Epidermal melanocyte (primary cell): ENCODE measurements at regions not wholly inside any gene's neighbourhood (a gene's known extent, or its start where the extent isn't known, plus 50 kb on each side); places are given as distances from the start of the nearest gene placed in this dataset.
A peak's percentile ranks its signal among the peaks of the same experiment; 100 is the strongest.

Source experiments
- DNase-seq: peaks from one replicate; pipeline ENCODE4 v3.0.0; 2011; ENCODE audit warnings: low spot score; ENCODE audit not compliant: insufficient read length

DNA sequence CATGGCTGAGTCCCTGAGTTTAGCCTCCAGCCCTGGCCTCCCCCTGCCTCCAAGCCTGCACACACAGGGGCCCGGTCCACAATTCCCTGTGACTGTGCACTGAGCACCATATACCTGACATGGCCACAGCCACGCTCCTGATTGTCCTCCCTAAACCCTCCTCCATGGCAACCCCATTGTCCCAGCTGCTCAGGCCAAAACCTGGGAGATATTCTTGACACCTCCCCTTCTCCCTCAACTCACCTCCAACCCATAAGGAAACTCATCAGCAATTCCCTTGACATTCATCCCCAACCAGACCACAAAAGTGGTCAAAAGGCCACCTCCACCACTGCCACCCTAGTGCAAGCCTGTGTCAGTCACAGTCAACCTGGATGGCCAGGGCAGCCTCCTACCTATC, 107.5 kb upstream of the MVB12B start:
- DNase-seq, result no peak

DNA sequence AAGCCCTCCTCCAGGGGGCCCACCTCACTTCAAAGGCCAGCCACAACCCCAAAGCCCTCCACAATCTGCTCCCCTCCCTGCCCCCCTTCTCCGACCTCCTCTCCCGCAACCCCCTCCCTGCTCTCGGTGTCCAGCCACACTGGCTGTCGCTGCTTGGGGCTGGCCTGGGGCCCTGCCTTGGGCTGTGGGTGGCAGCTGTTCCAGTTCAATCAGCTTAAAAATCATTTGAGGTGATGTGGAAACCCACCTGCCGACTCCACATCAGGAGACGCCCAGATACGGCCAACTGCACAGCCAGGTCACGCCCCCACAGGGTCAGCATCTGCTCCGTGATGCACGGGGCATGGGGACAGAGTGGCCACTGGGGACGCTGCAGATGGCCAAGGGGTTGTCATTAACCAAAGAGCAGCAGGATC, 107.0 kb upstream of the MVB12B start:
- no peak for DNase-seq

DNA sequence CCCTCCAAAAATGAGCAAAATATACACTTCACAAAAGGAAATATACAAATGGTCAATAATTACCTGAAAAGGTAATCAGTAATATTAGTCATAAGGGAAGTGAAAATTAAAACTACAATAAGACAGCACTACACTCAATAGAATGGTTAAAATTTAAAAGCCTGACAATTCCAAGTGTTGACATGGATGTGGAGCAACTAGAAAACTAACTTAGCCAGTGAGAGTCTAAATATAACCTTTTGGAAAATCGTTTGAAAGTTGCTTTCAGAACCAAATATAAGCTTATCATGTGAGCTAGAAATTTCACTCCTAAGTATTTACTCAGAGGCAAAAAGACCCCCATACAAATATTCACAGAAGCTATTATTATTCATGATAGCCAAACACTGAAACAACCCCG, 105.1 kb upstream of the MVB12B start:
- DNase-seq, result no peak

DNA sequence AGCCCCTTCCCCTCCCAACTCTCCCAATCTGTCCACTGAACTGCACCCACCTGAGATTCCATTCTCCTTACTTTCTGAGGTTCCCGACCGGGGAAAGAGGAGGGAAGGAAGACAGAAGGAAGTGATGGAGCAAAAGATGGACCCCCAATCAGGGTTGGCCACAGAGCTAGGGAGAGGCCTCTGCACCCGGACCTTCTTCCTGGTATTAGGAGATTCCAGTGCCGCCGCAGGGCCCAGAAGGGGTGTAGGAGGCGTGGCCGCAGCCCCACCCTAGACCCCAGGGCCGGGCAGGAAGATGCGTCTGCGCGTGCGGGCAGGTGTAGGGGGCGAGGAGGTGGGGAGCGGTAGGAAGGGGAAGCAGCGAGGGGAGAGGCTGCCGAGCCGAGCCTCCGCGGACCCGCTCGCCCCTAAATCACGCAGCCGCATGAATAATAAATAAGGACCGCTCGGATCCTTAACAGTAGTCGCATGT, 104.2 kb upstream of the MVB12B start:
- no peak for DNase-seq

DNA sequence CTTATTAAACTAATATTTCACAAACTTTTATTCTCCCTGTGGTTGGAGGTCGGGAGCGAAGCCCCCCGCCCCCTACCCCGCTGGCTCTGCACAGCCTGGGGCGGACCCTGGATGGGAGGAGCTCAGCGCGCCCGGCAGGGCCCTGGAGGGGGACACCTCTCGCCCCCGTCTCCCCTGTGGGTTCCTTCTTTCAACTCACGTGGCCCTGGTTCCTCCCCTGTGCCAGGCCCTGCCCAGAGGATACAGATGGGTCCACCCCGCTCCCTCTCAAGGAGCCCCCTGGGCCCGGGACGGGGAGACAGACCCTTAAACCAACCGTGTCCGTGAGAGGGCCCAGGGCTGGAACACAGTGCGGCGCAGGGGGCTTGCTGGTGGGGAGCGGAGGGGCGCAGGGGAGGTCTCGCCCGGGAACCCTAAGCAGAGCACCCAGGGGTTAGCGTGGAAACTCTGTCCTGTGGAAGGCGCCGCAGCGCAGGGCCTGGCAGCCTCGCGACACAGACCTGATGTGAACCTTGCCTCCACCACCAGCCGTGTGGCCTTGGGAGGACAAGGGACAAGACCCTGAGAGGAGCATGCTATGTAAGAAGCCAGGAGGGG, 103.7 kb upstream of the MVB12B start:
- no peak for DNase-seq

DNA sequence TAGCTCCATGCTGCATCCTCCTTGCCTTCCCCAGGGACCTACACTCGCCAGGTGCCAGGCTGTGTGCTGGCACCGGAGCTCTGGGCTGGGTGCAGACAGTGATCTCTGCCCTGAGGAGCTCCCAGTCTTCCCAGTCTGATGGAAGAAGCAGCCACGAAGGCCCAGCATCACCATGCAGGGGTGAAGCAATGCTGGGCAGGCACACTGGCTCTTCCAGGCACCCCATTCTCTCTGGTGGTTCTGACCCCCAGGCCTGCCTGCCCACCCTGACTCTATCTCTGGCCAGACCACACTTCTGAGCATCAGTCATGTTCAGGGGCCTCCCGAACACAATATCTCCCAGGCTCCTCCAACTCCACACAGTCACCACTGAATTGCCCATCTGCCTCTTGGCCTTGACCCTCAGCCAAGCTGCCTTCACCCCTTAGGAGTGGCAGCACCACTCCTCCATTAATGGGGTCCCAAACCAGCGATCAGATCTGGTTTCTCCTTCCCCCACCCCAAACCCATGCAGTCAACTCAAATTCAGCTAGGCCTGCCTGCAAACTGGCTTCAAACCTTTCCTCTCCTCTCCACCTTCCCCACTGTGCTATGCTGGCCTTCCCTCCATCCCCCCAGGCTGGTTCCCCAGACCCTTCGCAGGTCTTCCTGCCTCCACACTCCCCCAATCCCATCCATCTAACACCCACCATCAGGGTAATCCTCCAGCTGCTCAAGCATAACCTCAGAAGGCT, 102.7 kb upstream of the MVB12B start:
- no peak for DNase-seq

DNA sequence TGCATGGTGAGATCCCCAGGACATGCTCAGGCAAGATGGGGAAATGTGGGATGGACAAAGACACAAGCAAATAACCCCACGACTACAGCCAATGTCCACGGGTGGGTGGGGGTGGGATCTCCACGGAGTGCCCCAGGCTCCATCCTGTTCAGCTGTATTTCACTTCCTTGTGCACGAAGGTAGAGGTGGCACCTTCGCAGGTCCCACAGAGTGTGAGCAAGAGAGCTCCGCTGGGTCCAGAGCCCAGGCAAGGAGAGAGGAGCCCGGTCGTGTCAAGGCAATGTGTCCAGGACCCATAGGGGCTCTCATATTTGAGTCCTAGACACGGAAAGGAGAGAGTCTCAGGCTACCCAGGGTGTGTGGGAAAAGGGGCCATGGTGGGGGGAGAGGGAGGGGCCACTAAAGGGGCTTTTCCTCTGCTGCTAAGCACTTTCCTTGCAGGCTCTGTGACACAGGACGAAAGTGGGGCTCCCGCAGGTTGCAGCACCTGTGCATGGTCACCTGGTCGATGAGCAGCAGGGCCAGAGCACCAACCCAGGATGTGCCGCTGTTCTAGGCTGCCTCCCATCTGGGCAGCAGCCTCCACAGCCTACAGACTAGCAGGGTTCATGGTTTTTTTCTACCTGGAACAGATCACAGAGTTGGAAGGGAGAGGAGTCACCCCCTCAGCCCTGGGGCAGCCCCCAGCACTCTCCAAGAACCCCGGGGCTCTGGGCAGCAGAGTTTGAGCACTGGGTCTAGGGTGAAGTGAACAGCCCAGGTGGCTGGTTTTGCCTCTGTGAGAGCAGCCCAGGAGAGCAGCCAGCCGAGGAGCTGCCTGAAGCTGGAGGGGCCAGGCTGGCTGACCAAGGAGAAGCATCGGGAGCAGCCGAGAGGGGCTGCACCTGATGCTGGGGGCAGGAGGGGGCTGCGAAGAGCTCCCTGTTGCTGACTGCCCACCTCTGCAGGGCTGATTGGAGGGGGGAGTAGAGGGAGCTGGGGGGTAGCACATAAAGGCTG, 100.7 kb upstream of the MVB12B start:
- DNase-seq, result no peak

DNA sequence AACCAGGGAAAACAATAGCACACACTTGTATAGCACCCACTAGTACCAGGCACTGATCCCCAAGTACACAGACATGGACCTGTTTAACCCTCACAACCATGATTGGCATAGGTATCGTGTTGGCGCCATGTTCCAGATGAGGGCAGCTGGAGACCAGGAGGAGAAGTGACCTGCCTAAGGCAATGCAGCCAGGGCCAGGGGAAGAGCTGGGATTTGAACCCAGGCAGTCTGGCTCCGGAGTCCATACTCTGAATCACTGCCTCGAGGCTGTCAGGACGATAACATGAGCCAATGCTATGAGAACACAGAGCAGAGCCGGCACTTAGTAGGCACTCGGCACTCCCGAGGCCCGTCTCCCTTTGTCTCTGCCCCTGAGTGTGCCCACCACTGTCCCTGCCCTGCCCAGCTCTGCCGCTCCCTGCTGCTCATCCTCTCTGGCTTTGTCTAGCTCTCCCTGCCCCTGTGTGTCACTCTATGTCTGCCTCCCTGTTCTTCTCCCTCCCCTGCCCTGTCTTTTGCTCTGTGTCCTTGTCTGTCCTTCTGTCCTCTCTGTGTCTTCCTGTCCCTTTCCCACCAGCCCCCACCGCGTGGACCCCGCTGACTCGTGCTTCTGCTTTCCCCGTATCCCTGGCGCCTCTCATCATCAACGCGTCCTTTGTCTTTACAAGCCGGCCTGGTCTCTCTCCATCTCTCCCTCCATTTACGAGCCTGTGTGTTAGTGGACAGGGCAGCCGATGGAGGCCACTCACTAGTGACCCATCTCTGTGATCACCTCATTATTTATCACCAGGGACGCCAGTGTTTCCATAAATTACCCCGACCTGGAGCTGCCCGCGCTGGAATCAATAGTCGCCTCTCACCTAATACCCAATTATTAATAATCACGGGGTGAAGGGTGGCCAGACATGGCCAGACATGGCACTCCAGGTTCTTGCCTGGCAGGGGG, 99.4 kb upstream of the MVB12B start:
- no peak for DNase-seq

DNA sequence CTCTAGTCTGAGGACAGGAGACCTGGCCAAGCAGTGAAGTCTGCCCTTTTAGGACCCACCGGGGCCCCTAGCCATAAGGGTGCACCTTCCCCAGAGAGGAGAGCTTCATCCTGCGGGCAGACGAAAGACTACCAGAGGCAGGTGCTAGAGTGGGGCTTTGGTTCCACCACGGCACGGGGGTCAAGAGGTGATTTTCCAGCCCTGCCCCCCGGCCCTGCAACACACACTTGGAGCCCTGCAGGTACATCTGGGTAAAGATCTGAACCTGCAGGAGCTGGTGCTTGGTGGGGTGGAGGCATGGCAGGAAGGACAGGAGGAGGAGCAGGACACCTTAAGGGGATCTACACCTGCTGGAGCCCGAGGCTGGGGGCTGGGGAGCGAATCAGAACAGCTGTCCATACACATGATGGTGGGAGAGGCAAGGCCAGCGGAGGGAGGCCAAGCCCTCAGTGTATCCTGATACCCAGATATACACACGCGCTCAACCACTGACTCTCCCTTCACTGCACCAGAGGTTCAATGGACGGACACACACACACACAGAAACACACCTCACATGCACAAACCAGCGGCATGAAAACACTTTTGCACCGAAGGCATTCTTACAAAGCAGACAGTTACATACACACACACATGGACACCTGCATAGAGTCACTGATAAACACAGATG, 98.4 kb upstream of the MVB12B start:
- DNase-seq, result no peak

DNA sequence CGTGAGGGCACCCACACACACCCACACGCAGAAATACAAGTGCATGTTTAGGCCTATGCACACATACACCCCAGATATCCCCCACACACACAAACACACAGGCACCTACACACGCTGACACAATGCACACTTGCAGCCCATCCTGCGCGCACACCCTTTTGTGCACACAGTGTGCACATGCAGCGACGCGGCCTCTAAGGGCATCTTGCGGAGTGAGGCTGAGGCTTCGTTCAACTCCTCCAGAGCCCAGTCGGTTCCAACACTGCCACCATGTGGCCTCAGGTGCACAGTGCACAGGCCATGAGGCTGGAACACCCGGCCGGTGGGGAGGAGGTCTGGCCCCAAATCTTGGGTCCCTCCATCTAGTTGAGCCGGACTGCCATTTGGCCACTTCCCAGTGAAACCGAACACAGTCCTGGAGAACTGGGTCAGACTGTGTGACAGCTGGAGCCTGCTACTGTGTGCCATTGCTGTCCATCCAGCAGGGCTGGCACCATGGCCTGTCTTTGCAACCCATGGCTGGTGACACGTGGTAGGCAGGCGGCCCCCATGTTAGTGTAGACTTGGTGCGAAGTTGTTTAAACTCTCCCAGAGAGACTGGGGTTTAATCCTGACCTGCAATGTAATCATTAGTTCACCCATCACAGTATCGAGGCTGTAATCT, 97.7 kb upstream of the MVB12B start:
- DNase-seq, result peak; percentile 79

DNA sequence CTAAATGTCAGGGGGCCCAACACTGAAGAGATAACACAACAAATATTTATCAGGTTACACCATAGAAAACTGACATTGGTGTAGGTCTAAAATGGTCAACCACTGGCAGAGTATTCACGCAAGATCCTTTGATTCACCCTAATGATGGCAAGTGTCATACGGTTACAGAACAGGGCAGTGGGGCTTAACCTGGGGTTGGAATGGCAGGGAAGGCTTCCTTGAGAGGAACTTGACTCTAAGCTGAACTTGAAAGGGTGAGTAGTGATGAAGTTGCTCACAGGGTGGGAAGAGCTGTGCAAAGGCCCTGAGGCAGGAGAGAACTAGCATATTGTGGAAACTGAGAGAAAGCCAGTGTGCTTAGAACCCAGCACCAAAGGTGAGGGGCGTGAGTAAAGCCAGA, 97.1 kb upstream of the MVB12B start:
- no peak for DNase-seq

DNA sequence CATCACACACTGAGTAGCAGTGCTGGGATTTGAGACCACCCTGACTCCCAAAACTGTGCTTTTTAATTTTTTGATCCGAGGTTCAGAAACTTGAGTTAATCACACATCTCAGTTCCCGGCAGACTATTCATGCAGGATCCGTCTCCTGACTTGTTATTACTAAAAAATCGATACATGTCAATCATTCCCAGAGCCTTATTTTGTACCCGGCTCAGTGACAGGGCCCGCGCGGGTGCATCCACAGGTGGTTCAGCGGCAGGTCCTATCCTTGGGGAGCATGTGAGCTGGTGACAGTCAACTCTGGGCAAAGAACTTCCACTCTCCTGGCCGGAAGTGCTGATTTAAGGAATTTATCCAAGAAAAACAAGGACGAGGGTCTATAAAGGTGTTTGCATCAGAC, 95.9 kb upstream of the MVB12B start:
- DNase-seq, result no peak

DNA sequence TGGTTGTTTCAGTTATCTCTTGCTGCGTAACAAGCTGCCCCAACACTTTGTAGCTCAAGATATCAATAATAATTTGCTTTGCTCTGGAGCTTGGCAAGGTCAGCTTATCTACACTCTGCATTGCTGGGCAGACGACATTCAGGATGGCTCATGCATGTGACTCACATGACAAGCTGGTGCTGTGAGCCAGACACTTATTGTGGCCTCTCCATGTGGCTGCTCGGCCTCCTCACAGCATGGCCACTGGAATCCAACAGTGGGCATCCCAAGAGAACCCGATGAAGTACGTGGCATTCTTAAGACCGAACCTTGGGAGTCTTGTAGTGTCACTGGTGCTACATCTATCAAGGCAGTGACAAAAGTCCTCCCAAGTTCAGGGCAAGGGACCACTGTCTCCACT, 94.2 kb upstream of the MVB12B start:
- DNase-seq, result no peak

DNA sequence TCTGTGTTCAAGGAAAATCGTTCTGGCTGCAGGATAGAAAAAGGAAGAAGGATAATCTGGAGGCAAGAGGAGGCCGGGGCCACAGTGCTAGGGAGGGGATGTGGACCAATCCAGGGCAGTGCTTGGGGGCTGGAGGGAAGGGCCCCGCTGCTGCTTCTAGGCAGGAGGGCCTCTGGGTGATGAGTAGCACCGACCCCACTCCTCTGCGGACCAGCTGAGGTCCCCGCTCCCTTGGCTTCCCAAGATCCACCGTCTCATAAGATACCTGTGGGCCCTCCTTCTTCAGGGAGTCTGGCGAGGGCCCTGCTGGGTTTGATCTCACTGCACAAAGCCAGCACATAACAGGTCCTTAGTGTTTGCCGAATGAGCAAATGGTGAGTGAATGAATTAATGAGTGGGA, 93.5 kb upstream of the MVB12B start:
- DNase-seq, result no peak

DNA sequence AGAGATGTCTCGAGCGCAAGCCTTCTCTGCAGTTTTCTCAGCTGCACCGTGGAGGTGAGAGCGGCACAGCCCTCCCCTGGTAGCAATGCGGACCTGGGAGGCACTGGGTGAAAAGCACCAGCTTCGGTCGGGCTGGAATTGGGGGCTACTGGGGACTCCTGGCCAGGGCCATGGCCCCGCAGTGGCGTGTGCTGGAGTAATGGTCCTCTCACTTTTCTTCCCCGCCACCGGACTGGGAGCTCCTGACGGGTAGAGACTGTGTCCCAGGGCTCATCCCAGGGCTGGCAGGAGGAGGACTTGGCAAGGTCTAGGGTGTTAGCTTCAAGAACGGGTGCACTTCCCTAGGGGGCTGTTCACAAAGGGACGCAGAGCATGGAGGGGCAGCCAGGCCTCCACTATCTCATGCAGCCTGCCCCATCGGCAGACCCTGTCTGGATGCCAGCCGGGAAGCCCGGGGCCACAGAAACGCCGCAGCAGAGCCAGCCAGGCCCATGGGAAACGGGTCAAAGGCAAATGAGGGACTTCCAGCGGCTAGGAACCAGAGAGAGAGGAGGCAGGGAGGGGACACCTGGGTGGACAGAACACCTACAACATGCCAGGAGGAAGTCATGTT, 92.6 kb upstream of the MVB12B start:
- no peak for DNase-seq

DNA sequence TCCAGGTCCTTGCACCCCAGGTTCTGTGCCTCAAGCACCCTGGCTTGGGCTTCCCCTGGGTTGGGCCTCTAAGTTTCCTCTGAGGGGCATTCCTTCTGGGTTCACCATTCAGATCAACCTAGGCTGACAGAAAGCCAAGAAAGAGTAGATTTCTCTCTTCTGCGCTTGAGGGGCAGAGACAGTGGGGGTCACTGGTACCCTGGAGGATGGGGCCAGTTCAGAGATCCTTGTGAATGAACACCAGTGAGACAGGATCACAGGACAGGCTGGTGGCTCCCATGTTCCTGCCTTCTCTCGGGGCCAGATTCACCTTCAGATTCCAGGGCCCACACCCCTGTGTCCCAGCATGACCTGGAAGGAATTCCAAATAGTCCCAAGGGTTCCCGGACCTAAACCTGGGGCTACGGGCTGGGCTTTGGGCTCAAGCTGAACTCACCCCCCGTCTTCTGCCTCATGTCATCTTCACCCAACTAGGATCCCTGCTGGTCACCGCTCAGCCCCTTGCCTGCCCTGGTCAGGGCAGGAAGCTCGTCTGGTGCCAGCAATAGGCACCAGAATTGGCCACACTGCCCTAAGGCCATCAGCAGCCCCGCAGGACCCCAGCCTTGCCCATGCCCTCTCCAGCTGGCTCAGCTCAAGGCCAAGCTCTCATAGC, 91.8 kb upstream of the MVB12B start:
- DNase-seq, result no peak

DNA sequence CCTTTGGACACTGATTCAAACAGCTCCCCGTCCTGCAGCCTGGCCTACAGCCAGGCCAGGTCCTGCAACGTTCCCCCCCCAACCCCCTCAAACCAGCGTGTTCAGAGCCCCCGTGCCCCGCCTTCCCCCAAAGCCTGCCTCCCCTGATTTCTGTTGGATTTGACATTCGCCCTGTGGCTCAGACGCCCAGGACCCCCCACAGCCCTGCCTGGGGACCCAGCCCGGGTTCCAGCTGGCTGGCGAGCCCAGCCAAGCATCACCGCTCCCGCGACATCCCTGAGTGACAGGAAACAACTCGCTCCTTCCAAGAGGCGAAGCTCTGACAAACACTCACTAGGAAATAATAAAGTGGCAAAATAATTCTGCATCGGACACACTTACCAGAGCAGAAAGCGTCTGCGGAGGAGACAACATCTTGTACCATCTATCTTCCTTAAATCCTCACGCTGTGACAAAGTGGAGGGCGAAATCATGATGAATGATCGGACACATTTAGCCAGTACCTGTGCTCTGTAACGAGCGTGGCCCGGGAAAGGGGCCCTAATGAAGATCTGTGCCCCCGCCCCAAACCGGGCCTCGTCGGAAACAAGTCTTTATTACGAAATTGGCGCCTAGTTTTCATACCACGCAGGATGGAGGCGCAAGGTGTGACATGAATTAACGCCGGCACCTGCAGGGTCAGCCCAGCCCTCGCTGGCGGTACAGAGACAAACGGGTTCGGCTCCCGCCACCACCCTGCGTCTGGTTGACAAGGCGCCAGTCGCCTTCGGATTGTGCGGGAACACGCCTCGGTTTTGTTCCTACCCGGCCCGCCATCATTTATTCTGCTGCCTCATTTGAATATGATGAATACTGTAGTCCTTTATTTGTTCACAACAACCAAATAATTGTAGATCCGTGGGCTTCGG, 91.0 kb upstream of the MVB12B start:
- DNase-seq, result no peak

DNA sequence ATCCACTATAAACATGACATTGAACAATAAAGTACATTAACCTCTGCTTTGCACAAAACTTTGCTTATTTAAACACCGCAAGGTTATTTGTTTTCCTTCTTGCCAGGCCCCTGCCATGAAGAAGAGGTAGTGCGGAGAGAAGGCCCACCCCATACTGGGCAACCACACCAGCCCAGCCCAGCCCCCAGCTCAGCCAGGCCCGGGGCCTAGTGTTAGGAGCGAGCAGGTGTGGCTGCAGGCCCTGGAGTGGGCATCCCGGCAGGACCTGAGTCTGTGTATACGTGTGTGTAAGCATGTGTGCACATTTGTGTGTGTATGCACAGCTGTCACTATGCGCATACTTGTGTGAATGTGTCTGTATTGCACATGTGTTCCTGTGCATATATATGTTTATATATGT, 90.4 kb upstream of the MVB12B start:
- no peak for DNase-seq
